GM12864 (cell line): ENCODE measurements at regions not wholly inside any gene's neighbourhood (a gene's known extent, or its start where the extent isn't known, plus 50 kb on each side); places are given as distances from the start of the nearest gene placed in this dataset.

Source experiments
- DNase-seq: peaks from one replicate; pipeline ENCODE4 v3.0.0-alpha.2; 2011; ENCODE audit warnings: low read depth
- H3K4me3 ChIP-seq: 2 replicates; pipeline ENCODE4 v1.5.1; 2011; ENCODE audit warnings: mild to moderate bottlenecking, low read depth, low read length, control low read depth
- TF ChIP-seq, protein P1 (sequence below): IDR thresholded peaks from 2 replicates; pipeline ENCODE4 v1.5.1; 2011; ENCODE audit warnings: low read depth, mild to moderate bottlenecking, moderate library complexity, low read length, control low read depth, inconsistent platforms; ENCODE audit errors: missing control alignments

GRCh38 chr2:185891403-185891802, 152.8 kb downstream of the FSIP2 start:
- TF ChIP-seq, protein P1, sequence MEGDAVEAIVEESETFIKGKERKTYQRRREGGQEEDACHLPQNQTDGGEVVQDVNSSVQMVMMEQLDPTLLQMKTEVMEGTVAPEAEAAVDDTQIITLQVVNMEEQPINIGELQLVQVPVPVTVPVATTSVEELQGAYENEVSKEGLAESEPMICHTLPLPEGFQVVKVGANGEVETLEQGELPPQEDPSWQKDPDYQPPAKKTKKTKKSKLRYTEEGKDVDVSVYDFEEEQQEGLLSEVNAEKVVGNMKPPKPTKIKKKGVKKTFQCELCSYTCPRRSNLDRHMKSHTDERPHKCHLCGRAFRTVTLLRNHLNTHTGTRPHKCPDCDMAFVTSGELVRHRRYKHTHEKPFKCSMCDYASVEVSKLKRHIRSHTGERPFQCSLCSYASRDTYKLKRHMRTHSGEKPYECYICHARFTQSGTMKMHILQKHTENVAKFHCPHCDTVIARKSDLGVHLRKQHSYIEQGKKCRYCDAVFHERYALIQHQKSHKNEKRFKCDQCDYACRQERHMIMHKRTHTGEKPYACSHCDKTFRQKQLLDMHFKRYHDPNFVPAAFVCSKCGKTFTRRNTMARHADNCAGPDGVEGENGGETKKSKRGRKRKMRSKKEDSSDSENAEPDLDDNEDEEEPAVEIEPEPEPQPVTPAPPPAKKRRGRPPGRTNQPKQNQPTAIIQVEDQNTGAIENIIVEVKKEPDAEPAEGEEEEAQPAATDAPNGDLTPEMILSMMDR, result no peak
- no peak overlapping the region for H3K4me3 ChIP-seq
- DNase-seq, result no peak

DNA sequence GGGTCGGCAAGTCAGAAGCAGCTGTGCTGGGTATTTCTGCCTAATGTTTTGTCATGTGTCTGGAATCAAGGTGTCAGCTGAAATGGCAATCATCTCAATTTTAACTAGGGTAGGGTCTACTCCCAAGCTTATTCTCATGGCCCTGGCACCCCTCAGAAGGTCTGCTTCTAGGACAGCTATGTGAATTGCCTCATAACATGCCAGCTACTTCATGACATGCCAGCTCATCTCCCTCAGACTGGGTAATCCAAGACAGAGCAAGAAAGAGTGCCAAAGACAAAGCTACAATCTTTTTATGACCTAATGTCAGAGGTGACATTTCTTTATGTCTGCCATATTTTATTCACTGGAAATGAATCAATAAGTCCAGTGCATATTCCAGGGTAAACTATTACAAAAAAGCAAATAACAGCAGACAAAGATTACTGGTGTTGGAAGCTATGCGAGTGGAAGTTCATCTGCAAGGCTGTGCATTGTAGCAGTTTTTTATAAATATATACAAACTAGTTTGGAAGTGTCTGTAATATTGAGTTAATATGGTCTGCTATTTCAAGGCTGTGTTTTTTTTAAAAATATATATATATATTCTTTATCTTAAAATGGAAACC, 153.3 kb downstream of the FSIP2 start:
- TF ChIP-seq, protein P1, result no peak
- no peak for DNase-seq
- no peak overlapping the region for H3K4me3 ChIP-seq

- no peak overlapping the region for H3K4me3 ChIP-seq
- DNase-seq, result no peak
- TF ChIP-seq, protein P1, result no peak
Observed at GRCh38 chr2:185892484-185892883, 153.9 kb downstream of the FSIP2 start.

- no peak for DNase-seq
- TF ChIP-seq, protein P1, result no peak
- H3K4me3 ChIP-seq, result no peak overlapping the region
Observed at GRCh38 chr2:185894223-185894622, 155.6 kb downstream of the FSIP2 start.

GRCh38 chr2:185895828-185896693, 157.5 kb downstream of the FSIP2 start:
- TF ChIP-seq, protein P1, result no peak
- H3K4me3 ChIP-seq, result no peak overlapping the region
- DNase-seq, result no peak

DNA sequence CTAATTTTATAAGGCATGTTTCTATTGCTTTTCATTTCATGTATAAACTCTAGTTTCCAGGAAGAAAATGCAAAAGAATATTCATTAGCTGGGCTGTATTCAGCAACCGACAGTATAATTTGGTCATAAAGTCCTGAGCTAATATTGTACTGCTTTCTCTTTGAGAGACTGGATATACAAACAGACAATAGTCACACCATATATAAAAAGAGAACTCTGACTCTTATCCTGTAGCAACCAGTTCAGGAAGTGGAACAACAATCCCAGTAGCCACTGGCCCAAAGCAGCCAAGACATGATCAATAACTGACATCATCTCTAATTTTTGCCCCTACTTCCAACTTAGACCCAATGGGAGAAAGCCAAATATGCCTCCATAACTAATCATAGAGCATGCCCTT, 160.8 kb downstream of the FSIP2 start:
- no peak for DNase-seq
- H3K4me3 ChIP-seq, result no peak overlapping the region
- TF ChIP-seq, protein P1, result no peak

DNA sequence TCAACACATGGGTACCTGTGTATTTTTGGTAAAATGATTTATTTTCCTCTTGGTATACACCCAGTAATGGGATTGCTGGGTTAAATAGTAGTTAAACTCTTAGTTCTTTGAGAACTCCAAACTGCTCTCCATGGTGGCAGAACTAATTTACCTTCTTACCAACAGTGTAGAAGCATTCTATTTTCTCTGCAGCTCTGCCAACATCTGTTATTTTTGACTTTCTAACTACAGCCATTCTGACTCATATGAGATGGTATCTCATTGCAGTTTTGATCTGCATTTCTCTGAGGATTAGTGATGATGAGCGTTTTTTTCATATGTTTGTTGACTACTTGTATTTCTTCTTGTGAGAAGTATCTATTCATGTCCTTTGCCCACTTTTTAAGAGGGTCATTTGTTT, 180.6 kb downstream of the FSIP2 start:
- TF ChIP-seq, protein P1, result no peak
- no peak for DNase-seq
- no peak overlapping the region for H3K4me3 ChIP-seq
